GM12873 (cell line): ENCODE measurements at regions not wholly inside any gene's neighbourhood (a gene's known extent, or its start where the extent isn't known, plus 50 kb on each side); places are given as distances from the start of the nearest gene placed in this dataset.

Experiments
- TF ChIP-seq, protein P1 (sequence below): IDR thresholded peaks from 2 replicates; pipeline ENCODE4 v1.5.1; 2012; ENCODE audit warnings: low read depth, mild to moderate bottlenecking, moderate library complexity, low read length, control low read depth; ENCODE audit not compliant: insufficient read depth; ENCODE audit errors: missing control alignments

DNA sequence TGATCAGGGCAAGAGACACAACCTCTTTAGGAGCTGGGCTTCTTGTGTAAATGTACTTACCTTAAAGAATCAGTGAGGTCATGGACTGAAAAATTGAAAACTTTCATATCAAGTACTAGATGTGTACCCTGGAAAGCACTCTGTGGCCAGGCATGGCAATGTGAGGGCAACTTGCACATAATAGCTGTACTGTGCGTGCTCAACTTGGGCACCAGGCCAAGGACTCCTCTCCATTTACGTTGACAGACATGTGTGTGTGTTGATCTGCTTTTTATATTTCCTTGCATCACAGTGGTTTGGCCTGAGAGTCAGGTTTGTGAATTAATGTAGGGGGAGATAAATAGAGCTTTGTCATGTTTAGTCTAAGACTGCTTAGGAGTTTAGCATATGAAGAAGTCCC is 669.5 kb upstream of the REG3G start:
- TF ChIP-seq, protein P1, sequence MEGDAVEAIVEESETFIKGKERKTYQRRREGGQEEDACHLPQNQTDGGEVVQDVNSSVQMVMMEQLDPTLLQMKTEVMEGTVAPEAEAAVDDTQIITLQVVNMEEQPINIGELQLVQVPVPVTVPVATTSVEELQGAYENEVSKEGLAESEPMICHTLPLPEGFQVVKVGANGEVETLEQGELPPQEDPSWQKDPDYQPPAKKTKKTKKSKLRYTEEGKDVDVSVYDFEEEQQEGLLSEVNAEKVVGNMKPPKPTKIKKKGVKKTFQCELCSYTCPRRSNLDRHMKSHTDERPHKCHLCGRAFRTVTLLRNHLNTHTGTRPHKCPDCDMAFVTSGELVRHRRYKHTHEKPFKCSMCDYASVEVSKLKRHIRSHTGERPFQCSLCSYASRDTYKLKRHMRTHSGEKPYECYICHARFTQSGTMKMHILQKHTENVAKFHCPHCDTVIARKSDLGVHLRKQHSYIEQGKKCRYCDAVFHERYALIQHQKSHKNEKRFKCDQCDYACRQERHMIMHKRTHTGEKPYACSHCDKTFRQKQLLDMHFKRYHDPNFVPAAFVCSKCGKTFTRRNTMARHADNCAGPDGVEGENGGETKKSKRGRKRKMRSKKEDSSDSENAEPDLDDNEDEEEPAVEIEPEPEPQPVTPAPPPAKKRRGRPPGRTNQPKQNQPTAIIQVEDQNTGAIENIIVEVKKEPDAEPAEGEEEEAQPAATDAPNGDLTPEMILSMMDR = no peak

DNA sequence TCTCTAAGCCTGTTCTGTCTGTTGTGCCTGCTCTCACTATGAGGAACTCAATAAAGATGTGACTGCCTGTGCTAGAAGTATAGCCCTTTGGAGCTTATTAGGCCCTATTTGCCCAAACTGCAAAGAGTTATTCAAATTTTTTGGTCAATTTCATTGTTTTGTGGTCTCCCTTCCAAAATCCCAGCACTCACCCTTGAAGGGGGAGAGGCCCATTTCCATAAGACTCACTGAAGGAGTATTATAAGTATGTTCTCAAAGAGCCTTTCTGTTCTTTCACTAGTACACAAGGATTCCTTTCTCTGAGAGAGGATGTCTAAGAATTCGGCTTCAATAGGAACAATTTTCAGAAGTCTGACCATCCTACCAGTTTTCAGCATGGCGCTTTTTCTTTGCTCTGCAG is 641.9 kb upstream of the REG3G start:
- TF ChIP-seq, protein P1 = no peak

DNA sequence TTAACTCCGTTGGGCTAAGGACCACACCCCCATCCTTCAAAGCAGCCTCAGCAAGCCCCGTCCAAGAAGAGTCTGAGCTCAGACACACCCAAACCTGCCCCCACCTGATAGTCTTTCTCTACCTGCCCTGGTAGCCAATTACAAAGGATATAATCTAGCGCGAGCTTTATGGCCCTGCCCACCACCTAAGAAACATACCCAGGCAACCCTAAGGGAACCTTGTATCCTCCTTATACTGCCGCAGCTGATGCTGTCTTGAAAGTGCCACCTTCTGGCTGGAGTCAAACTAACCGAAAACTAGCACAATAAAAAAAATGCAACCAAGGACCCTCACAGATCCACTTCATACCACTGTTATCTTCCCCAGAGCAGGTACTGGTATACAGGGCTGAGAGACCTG is 628.3 kb upstream of the REG3G start:
- TF ChIP-seq, protein P1 = no peak

DNA sequence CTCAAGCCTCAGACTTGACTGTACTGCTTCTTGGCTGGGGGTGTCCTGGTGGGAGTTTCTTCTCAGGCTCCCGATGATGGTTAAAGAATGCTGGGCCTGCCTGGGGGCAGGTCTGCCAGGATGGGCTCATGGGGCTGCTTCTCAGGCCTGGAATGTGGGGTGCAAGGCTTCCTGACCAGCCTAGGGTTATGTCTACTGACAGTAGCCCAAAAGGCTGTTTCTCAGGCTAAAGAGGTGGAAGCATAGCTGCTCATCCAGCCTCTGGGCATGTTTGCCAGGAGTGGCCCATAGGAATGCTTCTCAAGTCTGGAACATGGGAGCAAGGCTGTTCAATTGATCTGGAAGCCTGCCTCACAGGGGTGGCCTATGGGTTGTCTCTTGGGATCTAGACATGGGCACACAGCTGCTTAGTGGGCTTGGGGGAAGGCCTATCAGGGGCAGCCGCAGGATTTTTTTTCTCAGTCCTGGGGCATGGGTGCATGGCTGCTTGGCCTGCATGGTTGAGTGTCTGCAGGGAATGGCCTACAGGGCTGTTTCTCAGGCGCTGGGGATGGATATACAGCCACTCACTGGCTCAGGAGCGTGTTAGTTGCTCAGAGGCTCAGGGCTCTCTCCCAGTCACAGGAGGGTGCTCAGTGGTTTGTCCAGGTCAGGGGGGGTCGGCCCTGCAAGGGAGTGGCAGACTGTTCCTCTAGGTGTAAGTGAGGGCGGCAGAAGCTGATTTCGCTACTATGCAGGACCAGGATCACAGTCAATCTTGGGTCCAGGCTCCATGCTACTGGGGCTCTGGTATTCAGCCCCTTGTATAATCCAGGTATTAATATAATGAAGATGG is 617.3 kb upstream of the REG3G start:
- TF ChIP-seq, protein P1 = no peak

DNA sequence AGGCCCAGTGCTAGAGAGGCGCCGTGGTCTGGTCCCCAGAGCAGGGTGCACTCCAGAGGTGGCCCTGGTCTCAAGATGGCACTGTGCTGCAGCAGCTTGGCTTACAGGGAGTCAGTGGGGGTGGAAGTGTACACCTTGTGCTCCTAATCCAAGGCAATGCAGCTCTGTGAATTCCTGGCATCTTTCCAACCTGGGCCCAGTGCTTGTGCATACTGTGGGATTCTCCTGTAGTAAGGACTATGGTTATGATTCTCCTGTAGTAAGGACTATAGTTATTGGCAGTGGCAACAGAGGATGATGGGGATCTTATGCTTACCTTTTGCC is 616.7 kb upstream of the REG3G start:
- TF ChIP-seq, protein P1 = no peak

DNA sequence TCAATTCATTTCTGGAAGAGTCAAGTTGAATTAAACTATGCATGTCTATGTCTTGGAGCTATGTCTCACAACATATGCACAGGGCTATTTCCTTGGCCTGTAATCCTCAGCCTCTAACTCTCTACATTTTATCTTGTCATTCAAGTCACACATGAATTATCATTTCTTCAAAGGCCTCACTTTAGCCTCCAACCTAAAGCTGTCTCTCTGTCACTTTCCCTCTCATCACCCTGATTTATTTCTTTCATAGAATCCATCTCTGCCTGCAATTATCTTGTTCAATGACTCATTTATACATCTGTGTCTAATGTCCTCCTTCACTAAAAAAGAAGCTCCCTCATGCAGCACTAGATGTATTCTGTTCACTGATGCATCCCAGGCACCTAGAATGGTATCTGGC is 614.2 kb upstream of the REG3G start:
- TF ChIP-seq, protein P1 = no peak

DNA sequence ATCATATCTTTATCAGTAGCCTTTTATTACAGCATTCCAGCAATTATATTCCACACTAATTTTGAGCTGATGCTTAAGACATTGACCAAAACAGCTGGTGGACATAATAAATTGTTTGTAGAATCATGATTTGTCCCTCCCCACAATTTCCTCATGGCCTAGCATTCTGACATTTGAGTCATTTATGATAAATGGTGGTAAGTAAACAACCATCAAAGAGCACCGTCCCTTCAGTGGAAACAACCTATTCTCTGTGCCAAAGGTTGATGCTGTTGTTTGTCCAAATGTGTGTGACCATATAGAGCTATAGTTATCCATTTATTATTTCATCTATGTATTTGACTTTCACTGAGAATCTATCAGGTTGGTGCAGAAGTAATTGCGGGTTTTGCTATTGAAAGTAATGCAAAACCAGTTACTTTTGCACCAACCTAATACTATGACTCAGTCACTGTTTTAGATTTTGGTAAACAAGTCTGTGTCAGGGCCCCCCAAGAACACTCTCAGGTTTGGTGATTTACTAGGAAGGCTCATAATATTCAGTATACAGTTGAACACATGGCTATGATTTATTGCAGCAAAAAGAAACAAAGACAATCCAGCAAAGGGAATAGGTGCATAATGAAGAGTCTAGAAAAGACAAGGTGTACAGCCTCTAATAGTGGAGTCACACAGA is 608.7 kb upstream of the REG3G start:
- TF ChIP-seq, protein P1 = no peak
